ENCODE measurements at regions not wholly inside any gene's neighbourhood (a gene's known extent, or its start where the extent isn't known, plus 50 kb on each side); places are given as distances from the start of the nearest gene placed in this dataset.

GRCh38 chr12:98351089-98351488 is 164.3 kb upstream of the TMPO start:
- no peak for TF ChIP-seq EZH2phosphoT487 (IDR thresholded peaks at IDR 0.05; ENCODE audit: borderline replicate concordance, low read length)
- no peak for TF ChIP-seq CTCF (IDR thresholded peaks at IDR 0.05; ENCODE audit: low read depth, low read length, poor library complexity, severe bottlenecking)

Measured in DOHH2 (cell line).